ENCODE measurements at regions not wholly inside any gene's neighbourhood (a gene's known extent, or its start where the extent isn't known, plus 50 kb on each side); places are given as distances from the start of the nearest gene placed in this dataset.
A peak's percentile ranks its signal among the peaks of the same experiment; 100 is the strongest.

- no peak for DNase-seq (ENCODE audit: low read depth in 2 of 3, low spot score in 2 of 3)
Observed at GRCh38 chr11:70668204-70669202, 270.2 kb downstream of the CTTN start.

- DNase-seq (ENCODE audit: low read depth in 2 of 3, low spot score in 2 of 3) = no peak
Observed at GRCh38 chr11:70669281-70669680, 271.0 kb downstream of the CTTN start.

GRCh38 chr11:70669871-70670675 is 271.7 kb downstream of the CTTN start:
- no peak for DNase-seq (ENCODE audit: low read depth in 2 of 3, low spot score in 2 of 3)

GRCh38 chr11:70670676-70671034 is 272.3 kb downstream of the CTTN start:
- DNase-seq (ENCODE audit: low read depth in 2 of 3, low spot score in 2 of 3) = no peak

- no peak for DNase-seq (ENCODE audit: low read depth in 2 of 3, low spot score in 2 of 3)
Observed at GRCh38 chr11:70671083-70671482, 272.8 kb downstream of the CTTN start.

- DNase-seq (ENCODE audit: low read depth in 2 of 3, low spot score in 2 of 3) = no peak
Observed at GRCh38 chr11:70671611-70672010, 273.3 kb downstream of the CTTN start.

- no peak for DNase-seq (ENCODE audit: low read depth in 2 of 3, low spot score in 2 of 3)
Observed at GRCh38 chr11:70672991-70673653, 274.8 kb downstream of the CTTN start.

GRCh38 chr11:70674605-70675004 is 276.3 kb downstream of the CTTN start:
- DNase-seq (ENCODE audit: low read depth in 2 of 3, low spot score in 2 of 3) = no peak

- DNase-seq (ENCODE audit: low read depth in 2 of 3, low spot score in 2 of 3) = no peak
Observed at GRCh38 chr11:70675697-70676374, 277.5 kb downstream of the CTTN start.

GRCh38 chr11:70677232-70677916 is 279.0 kb downstream of the CTTN start:
- DNase-seq (ENCODE audit: low read depth in 2 of 3, low spot score in 2 of 3) = no peak

- no peak for DNase-seq (ENCODE audit: low read depth in 2 of 3, low spot score in 2 of 3)
Observed at GRCh38 chr11:70678931-70679900, 280.9 kb downstream of the CTTN start.

- peak in 2 of 3 donors; percentile 53 to 64 for DNase-seq (ENCODE audit: low read depth in 2 of 3, low spot score in 2 of 3)
Observed at GRCh38 chr11:70680781-70681281, 282.5 kb downstream of the CTTN start.

GRCh38 chr11:70682056-70682455 is 283.7 kb downstream of the CTTN start:
- no peak for DNase-seq (ENCODE audit: low read depth in 2 of 3, low spot score in 2 of 3)

- no peak for DNase-seq (ENCODE audit: low read depth in 2 of 3, low spot score in 2 of 3)
Observed at GRCh38 chr11:70682760-70683159, 284.4 kb downstream of the CTTN start.

GRCh38 chr11:70687716-70688115 is 289.4 kb downstream of the CTTN start:
- DNase-seq (ENCODE audit: low read depth in 2 of 3, low spot score in 2 of 3) = no peak

- DNase-seq (ENCODE audit: low read depth in 2 of 3, low spot score in 2 of 3) = no peak
Observed at GRCh38 chr11:70688142-70688541, 289.8 kb downstream of the CTTN start.

- no peak for DNase-seq (ENCODE audit: low read depth in 2 of 3, low spot score in 2 of 3)
Observed at GRCh38 chr11:70689764-70690163, 291.4 kb downstream of the CTTN start.

GRCh38 chr11:70692131-70692530 is 293.8 kb downstream of the CTTN start:
- DNase-seq (ENCODE audit: low read depth in 2 of 3, low spot score in 2 of 3) = no peak

GRCh38 chr11:70694371-70694770 is 296.0 kb downstream of the CTTN start:
- no peak for DNase-seq (ENCODE audit: low read depth in 2 of 3, low spot score in 2 of 3)

Data from hematopoietic multipotent progenitor cell (in vitro differentiated cells).